Panc1 (cell line): ENCODE measurements at regions not wholly inside any gene's neighbourhood (a gene's known extent, or its start where the extent isn't known, plus 50 kb on each side); places are given as distances from the start of the nearest gene placed in this dataset.
"Not testable (repeated sequence)": the region's sequence is repeated elsewhere in the genome, so short reads cannot be mapped to it uniquely, and the experiment has no call there.

Experiments used
- POLR2AphosphoS5 ChIP-seq: IDR thresholded peaks from 2 replicates; pipeline ENCODE4 v1.6.1; 2012; ENCODE audit warnings: mild to moderate bottlenecking, low read depth, low read length, moderate library complexity
- TF ChIP-seq, protein P1 (sequence below): fragments of 450-650 bp; IDR thresholded peaks from 2 replicates; pipeline ENCODE4 v1.5.1; 2017; ENCODE audit warnings: mild to moderate bottlenecking

- TF ChIP-seq, protein P1, sequence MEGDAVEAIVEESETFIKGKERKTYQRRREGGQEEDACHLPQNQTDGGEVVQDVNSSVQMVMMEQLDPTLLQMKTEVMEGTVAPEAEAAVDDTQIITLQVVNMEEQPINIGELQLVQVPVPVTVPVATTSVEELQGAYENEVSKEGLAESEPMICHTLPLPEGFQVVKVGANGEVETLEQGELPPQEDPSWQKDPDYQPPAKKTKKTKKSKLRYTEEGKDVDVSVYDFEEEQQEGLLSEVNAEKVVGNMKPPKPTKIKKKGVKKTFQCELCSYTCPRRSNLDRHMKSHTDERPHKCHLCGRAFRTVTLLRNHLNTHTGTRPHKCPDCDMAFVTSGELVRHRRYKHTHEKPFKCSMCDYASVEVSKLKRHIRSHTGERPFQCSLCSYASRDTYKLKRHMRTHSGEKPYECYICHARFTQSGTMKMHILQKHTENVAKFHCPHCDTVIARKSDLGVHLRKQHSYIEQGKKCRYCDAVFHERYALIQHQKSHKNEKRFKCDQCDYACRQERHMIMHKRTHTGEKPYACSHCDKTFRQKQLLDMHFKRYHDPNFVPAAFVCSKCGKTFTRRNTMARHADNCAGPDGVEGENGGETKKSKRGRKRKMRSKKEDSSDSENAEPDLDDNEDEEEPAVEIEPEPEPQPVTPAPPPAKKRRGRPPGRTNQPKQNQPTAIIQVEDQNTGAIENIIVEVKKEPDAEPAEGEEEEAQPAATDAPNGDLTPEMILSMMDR = not testable (repeated sequence)
- TF ChIP-seq POLR2AphosphoS5 = not testable (repeated sequence)
Measured at GRCh38 chr21:9813894-9814814, 707.2 kb upstream of the TPTE start.
